ENCODE measurements at regions not wholly inside any gene's neighbourhood (a gene's known extent, or its start where the extent isn't known, plus 50 kb on each side); places are given as distances from the start of the nearest gene placed in this dataset.

DNA sequence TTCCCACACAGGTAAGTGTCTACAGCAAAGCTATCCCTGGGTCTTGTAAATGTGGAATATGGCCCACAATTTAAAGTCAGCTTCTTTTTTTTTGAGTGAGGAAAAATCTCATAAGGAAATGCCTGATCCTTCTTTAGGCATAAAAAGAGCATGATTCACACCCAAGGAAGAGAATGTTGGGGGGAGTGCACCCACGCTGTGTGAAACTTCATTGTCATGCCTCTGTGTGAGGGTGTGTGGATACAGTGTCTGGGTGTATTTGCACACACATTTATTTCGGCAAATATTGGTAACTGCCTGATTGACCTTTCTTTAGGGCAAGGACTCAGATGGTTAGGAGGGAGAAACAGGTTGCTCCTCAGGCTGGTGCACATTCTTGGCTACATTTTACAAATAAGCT is 196.8 kb upstream of the STXBP6 start:
- TF ChIP-seq, protein P1, sequence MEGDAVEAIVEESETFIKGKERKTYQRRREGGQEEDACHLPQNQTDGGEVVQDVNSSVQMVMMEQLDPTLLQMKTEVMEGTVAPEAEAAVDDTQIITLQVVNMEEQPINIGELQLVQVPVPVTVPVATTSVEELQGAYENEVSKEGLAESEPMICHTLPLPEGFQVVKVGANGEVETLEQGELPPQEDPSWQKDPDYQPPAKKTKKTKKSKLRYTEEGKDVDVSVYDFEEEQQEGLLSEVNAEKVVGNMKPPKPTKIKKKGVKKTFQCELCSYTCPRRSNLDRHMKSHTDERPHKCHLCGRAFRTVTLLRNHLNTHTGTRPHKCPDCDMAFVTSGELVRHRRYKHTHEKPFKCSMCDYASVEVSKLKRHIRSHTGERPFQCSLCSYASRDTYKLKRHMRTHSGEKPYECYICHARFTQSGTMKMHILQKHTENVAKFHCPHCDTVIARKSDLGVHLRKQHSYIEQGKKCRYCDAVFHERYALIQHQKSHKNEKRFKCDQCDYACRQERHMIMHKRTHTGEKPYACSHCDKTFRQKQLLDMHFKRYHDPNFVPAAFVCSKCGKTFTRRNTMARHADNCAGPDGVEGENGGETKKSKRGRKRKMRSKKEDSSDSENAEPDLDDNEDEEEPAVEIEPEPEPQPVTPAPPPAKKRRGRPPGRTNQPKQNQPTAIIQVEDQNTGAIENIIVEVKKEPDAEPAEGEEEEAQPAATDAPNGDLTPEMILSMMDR (IDR thresholded peaks at IDR 0.05) = no peak
- TF ChIP-seq USF2 (IDR thresholded peaks at IDR 0.05; ENCODE audit: borderline replicate concordance, low read depth, low read length) = no peak
- no peak for TF ChIP-seq RAD21 (IDR thresholded peaks at IDR 0.05; ENCODE audit: low read length)
- TF ChIP-seq TAF1 (IDR thresholded peaks at IDR 0.05; ENCODE audit: borderline replicate concordance, low read depth, low read length) = no peak
- no peak for TF ChIP-seq TCF12 (IDR thresholded peaks at IDR 0.05)
- no peak for TF ChIP-seq MEF2A (IDR thresholded peaks at IDR 0.05; ENCODE audit: borderline replicate concordance, low read depth)
- no peak for TF ChIP-seq FOXM1 (IDR thresholded peaks at IDR 0.05; ENCODE audit: low read depth)

Data from SK-N-SH (cell line).